Fibroblast of villous mesenchyme (primary cell): ENCODE measurements at regions not wholly inside any gene's neighbourhood (a gene's known extent, or its start where the extent isn't known, plus 50 kb on each side); places are given as distances from the start of the nearest gene placed in this dataset.
A peak's percentile ranks its signal among the peaks of the same experiment; 100 is the strongest.

Source experiments
- DNase-seq: peaks from one replicate; pipeline ENCODE4 v3.0.0-alpha.2; 2010; ENCODE audit warnings: low read depth
- H3K4me3 ChIP-seq: 2 replicates; pipeline ENCODE4 v1.5.1; 2011; ENCODE audit warnings: low read depth, mild to moderate bottlenecking, low read length
- CTCF ChIP-seq: IDR thresholded peaks from 2 replicates; pipeline ENCODE4 v1.5.1; 2012; ENCODE audit warnings: low read depth, mild to moderate bottlenecking, low read length; ENCODE audit not compliant: insufficient read depth

GRCh38 chr10:128626397-128627000 lies 500.3 kb upstream of the MKI67 start:
- TF ChIP-seq CTCF: no peak
- no peak overlapping the region for H3K4me3 ChIP-seq
- DNase-seq: no peak

- no peak overlapping the region for H3K4me3 ChIP-seq
- DNase-seq: no peak
- no peak for TF ChIP-seq CTCF
These were observed 501.6 kb upstream of the MKI67 start for GRCh38 chr10:128627811-128628210.

- DNase-seq: no peak
- H3K4me3 ChIP-seq: no peak overlapping the region
- TF ChIP-seq CTCF: no peak
These were observed 502.0 kb upstream of the MKI67 start for GRCh38 chr10:128628252-128628651.

GRCh38 chr10:128629111-128630096 lies 503.2 kb upstream of the MKI67 start:
- no peak overlapping the region for H3K4me3 ChIP-seq
- no peak for DNase-seq
- no peak for TF ChIP-seq CTCF

- no peak overlapping the region for H3K4me3 ChIP-seq
- DNase-seq: no peak
- TF ChIP-seq CTCF: no peak
These were observed 504.6 kb upstream of the MKI67 start for GRCh38 chr10:128630787-128631252.

- no peak overlapping the region for H3K4me3 ChIP-seq
- peak; percentile 22 for TF ChIP-seq CTCF
- DNase-seq: peak; percentile 10
These were observed 505.6 kb upstream of the MKI67 start for GRCh38 chr10:128631801-128632241.
